ENCODE measurements at regions not wholly inside any gene's neighbourhood (a gene's known extent, or its start where the extent isn't known, plus 50 kb on each side); places are given as distances from the start of the nearest gene placed in this dataset.

DNA sequence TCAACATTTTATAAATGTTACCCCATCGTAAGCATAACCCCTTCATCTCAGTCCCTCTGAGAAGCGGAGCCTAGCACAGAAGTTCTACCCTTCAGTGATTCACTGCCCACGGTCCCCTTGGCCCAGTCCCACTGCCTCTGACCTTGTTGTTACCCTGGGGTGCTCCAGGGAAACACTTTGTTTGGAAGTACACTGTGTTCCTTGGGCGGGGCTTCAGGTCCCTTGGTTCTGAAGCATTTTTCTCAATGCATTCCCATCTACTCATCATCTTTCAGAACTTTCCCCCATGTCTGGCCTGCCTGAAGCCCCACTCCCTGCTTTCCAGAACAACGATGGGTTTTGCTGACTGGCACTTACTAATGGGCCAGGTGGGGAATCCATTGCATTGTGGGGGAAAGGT is 296.2 kb downstream of the FOXA2 start:
- no peak overlapping the region for H3K9ac ChIP-seq (replicated peaks in 1 of 4; ENCODE audit: extremely low read depth in 1 of 4, low read depth in 3 of 4, low read length in 3 of 4)
- H3K36me3 ChIP-seq (ENCODE audit: control insufficient read depth in 2 of 4, insufficient read depth in 4 of 4, low read length in 3 of 4): no peaks in the 10 kb centered on the region
- H4K5ac ChIP-seq (ENCODE audit: insufficient read length, low read depth, low read length): no peak overlapping the region
- ChIA-PET CTCF (ENCODE audit: partially characterized antibody) (no interaction called here), POLR2A (ENCODE audit: partially characterized antibody) (no interaction called here)
- no peaks in the 10 kb centered on the region for H3K79me2 ChIP-seq (ENCODE audit: control insufficient read depth in 1 of 2, insufficient read depth in 2 of 2, low read length in 2 of 2)
- no peak for FAIRE-seq
- H4K91ac ChIP-seq (replicated peaks; ENCODE audit: insufficient read length, low read length): no peak overlapping the region
- no peak overlapping the region for H2BK20ac ChIP-seq (ENCODE audit: low read length)
- no peak overlapping the region for H2BK12ac ChIP-seq (ENCODE audit: low read depth, low read length)
- no peak overlapping the region for H3K23ac ChIP-seq (ENCODE audit: insufficient read length)
- H3K27me3 ChIP-seq (replicated peaks in 1 of 4; ENCODE audit: control insufficient read depth in 3 of 4, extremely low read depth in 1 of 4, insufficient read depth in 3 of 4, low read length in 3 of 4): no peaks in the 10 kb centered on the region
- no peak overlapping the region for H2AFZ ChIP-seq (ENCODE audit: low read length)
- no peaks in the 10 kb centered on the region for H3K23me2 ChIP-seq (ENCODE audit: low read depth, low read length)
- WGBS, 2 experiments (ENCODE audit: extremely low coverage in 1 of 2, insufficient coverage in 1 of 2, insufficient read length in 1 of 2, insufficient replicate concordance in 2 of 2, low coverage in 1 of 2, low lambda C conversion rate in 2 of 2, missing lambda C conversion rate in 1 of 2): 88% methylated on average over 5 of the region's 5 CpGs; no CpG with 5 or more reads in 1 of the 2 experiments
- H3K4ac ChIP-seq (replicated peaks; ENCODE audit: insufficient read length, low read depth, low read length): no peak overlapping the region
- H2AK5ac ChIP-seq (ENCODE audit: low read depth, low read length): no peak overlapping the region
- no peak overlapping the region for H2BK120ac ChIP-seq (replicated peaks; ENCODE audit: low read depth, low read length)
- H3K79me1 ChIP-seq (ENCODE audit: low read depth, low read length): no peaks in the 10 kb centered on the region
- no peak overlapping the region for H2BK15ac ChIP-seq (ENCODE audit: low read length)
- no peak overlapping the region for H3K56ac ChIP-seq (replicated peaks; ENCODE audit: insufficient read length, low read depth, low read length)
- no peaks in the 10 kb centered on the region for H3K9me3 ChIP-seq (ENCODE audit: insufficient read depth in 2 of 2, low read depth in 1 of 2, low read length in 1 of 2)
- TF ChIP-seq MAFK (IDR thresholded peaks at IDR 0.05; ENCODE audit: low read depth, low read length): no peak
- TF ChIP-seq SIN3A (conservative IDR thresholded peaks at IDR 0.05 in 1 of 2, IDR thresholded peaks at IDR 0.05 in 1 of 2; ENCODE audit: low read depth in 1 of 2, low read length in 2 of 2): no peak
- no peak for TF ChIP-seq RFX5 (IDR thresholded peaks at IDR 0.05; ENCODE audit: borderline replicate concordance, low read depth, low read length)
- TF ChIP-seq RBBP5 (IDR thresholded peaks at IDR 0.05; ENCODE audit: borderline replicate concordance, low read depth, low read length): no peak
- no peak for DNase-seq (ENCODE audit: low read depth in 1 of 2, low spot score in 2 of 2)
- H2BK5ac ChIP-seq (ENCODE audit: low read depth, low read length): no peak overlapping the region
- no peak overlapping the region for H4K8ac ChIP-seq (ENCODE audit: extremely low read depth, insufficient read depth, low read length)
- no peak overlapping the region for H3K27ac ChIP-seq (ENCODE audit: low read depth, low read length)
- H3K4me2 ChIP-seq (ENCODE audit: insufficient read depth in 1 of 2, low read depth in 2 of 2, low read length in 2 of 2): no peak overlapping the region
- no peaks in the 10 kb centered on the region for H3K4me1 ChIP-seq (replicated peaks in 1 of 4; ENCODE audit: control insufficient read depth in 3 of 4, insufficient read depth in 4 of 4, low read length in 3 of 4)
- no peaks in the 10 kb centered on the region for H4K20me1 ChIP-seq (replicated peaks in 1 of 2; ENCODE audit: control insufficient read depth in 1 of 2, insufficient read depth in 2 of 2, low read length in 2 of 2)
- no peak overlapping the region for H3K18ac ChIP-seq (ENCODE audit: extremely low read depth, low read length)
- H3K4me3 ChIP-seq (ENCODE audit: extremely low read depth in 1 of 4, insufficient read depth in 2 of 4, low read depth in 3 of 4, low read length in 4 of 4): no peak overlapping the region
- no peak overlapping the region for H3K14ac ChIP-seq (ENCODE audit: insufficient read length)

Data from H1 (cell line).